Left lung (tissue), 4 donors: ENCODE measurements at regions not wholly inside any gene's neighbourhood (a gene's known extent, or its start where the extent isn't known, plus 50 kb on each side); places are given as distances from the start of the nearest gene placed in this dataset.
"Not testable (repeated sequence)": the region's sequence is repeated elsewhere in the genome, so short reads cannot be mapped to it uniquely, and the experiment has no call there.

ENCODE experiments used
- ATAC-seq: fragments of 200-7000 bp; cut with Tn5 transposase; one replicate; pipeline ENCODE4 v1.9.1; 2020; ENCODE audit warnings: moderate library complexity
- DNase-seq, 4 donors: peaks; one replicate each; pipeline ENCODE4 v3.0.0-alpha.2; 2013 to 2020
- H3K27ac ChIP-seq, 2 donors: fragments of 200-600 bp; sonication (generic) in 1 of 2; one replicate each; pipeline versions ENCODE4 v1.5.0 to v1.8.0; 2020 to 2021
- H3K27me3 ChIP-seq, 2 donors: fragments of 200-600 bp; sonication (generic) in 1 of 2; one replicate each; pipeline versions ENCODE4 v1.5.0 to v1.8.0; 2020 to 2021
- H3K36me3 ChIP-seq, 2 donors: fragments of 200-600 bp; sonication (generic) in 1 of 2; one replicate each; pipeline versions ENCODE4 v1.5.0 to v1.8.0; 2020 to 2021
- H3K4me1 ChIP-seq, 2 donors: fragments of 200-600 bp; one replicate each; pipeline ENCODE4 v1.8.0; 2021
- H3K4me3 ChIP-seq, 2 donors: fragments of 200-600 bp; sonication (generic) in 1 of 2; one replicate each; pipeline versions ENCODE4 v1.5.0 to v1.8.0; 2020 to 2021; ENCODE audit warnings: mild to moderate bottlenecking in 1 of 2
- H3K9me3 ChIP-seq, 2 donors: fragments of 200-600 bp; sonication (generic) in 1 of 2; one replicate each; pipeline versions ENCODE4 v1.5.0 to v1.8.0; 2020 to 2021
- intact Hi-C, 2 donors: fragments of 100-400 bp; cut with DNase I; formaldehyde crosslinking; loops; one replicate each; pipeline versions ENCODE4 v1.11.2 to v1.14.2; 2022
- TF ChIP-seq, protein P1 (sequence below), 2 donors: fragments of 200-600 bp; sonication (generic) in 1 of 2; IDR thresholded peaks; one replicate each; pipeline versions ENCODE4 v1.5.0 to v1.8.0; 2021; ENCODE audit warnings: antibody characterized with exemption in 2 of 2
- donor health status: DM: no; HTN: yes; CAD: no.
- donor health status: DM: no; HTN: no; CAD: no.

DNA sequence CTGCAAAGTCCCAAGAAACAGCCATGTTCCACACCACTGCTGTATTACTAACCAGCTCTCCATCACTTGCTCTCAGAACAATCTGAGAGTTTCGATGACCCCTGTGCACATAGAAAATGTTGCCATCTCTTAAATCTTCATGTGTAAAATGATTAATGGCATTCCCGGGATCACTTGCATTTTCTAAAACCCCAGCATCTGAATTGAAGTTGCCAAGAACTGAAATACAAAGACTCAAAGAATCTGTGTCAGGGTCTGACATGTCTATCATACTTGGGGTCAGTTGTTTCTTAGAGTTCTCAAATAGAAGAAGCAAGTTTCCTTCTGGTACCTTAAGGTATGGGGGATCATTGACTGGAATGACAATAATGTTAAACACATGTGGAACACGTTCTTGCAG, 115.1 kb downstream of the ESM1 start:
- Histone ChIP-seq H3K4me3 (no peak overlapping the region), H3K4me1 (peaks cover 5 to 11% of the 10 kb centered on the region in 2 donors), H3K27me3 (no peaks in the 10 kb centered on the region), H3K27ac (no peak overlapping the region), H3K9me3 (no peaks in the 10 kb centered on the region), H3K36me3 (no peaks in the 10 kb centered on the region)
- ATAC-seq (no peak), DNase-seq (no peak)
- TF ChIP-seq, protein P1, sequence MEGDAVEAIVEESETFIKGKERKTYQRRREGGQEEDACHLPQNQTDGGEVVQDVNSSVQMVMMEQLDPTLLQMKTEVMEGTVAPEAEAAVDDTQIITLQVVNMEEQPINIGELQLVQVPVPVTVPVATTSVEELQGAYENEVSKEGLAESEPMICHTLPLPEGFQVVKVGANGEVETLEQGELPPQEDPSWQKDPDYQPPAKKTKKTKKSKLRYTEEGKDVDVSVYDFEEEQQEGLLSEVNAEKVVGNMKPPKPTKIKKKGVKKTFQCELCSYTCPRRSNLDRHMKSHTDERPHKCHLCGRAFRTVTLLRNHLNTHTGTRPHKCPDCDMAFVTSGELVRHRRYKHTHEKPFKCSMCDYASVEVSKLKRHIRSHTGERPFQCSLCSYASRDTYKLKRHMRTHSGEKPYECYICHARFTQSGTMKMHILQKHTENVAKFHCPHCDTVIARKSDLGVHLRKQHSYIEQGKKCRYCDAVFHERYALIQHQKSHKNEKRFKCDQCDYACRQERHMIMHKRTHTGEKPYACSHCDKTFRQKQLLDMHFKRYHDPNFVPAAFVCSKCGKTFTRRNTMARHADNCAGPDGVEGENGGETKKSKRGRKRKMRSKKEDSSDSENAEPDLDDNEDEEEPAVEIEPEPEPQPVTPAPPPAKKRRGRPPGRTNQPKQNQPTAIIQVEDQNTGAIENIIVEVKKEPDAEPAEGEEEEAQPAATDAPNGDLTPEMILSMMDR (IDR thresholded peaks at IDR 0.05), result no peak
- intact Hi-C loops, result no loop called here

DNA sequence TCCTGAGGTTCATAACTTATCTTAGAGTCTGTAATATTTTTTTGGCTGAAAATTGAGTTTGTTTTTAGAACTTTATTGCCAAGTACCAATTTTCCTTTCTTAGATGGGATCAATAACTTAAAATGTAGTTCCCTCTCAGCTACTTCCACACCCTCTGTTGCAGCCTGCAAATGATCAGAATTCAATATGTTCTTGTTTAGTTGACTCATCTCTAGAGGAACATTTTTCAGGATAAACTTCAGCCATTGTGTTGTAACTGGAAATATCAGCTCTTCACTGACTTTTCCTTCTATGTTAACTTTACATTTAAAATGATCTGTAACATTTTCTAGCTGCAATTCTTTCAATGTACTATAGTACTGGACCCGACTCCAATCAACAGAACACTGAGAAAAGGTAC, 115.7 kb downstream of the ESM1 start:
- intact Hi-C loops, result loop anchor here in 1 of 2 donors (5.0 kb wide), 1 partner anchor 352 kb away; the partner anchor contains the start of gene SNX18
- Histone ChIP-seq H3K27me3 (no peaks in the 10 kb centered on the region), H3K4me3 (no peak overlapping the region), H3K36me3 (no peaks in the 10 kb centered on the region), H3K4me1 (peaks cover 4 to 7% of the 10 kb centered on the region in 2 donors), H3K27ac (no peak overlapping the region), H3K9me3 (no peaks in the 10 kb centered on the region)
- TF ChIP-seq, protein P1 (IDR thresholded peaks at IDR 0.05), result no peak
- no peak for DNase-seq
- no peak for ATAC-seq

DNA sequence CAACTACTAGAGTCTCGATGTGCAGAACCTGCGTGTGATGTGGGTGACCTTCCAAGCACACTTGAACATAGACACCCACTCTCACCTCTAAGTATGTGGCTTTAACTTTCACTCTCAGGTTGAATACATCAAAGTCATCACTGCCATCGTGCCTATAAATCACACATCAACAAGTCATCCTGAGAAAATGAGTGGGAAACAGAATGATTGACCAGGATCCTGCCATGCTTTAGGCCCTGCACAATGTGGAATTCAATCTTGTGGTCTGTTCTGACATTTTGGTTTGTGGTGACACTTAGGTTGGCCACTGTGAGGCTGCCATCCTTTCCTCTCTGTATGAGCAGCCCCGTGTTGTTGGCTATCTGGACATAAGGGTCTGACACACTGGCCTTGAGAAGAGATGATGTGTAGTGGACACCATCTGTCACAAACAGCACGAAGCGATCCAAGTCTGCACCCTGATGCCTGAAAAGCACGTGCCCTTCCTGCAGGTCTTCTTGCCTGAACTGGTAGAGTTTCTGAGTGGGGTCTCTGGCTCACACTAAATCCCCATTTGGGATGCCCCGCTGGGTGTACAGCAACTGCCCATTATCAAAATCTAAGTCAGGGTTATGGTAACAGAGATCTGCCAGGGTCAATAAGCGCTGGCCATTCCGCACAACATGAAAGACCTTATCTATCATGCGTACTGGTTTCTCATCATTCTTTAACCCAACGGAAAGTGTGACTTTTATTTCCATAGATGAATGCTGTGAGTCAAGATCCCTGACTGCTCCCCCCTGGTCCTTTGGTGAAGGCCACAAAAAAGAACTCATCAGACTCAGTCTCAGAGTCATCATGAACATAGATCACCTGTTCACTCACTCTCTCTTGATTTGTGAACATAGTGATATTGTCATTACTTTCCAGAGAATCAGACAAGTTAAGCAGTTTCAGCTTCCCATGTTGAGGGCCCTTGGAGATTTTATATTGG, 116.6 kb downstream of the ESM1 start:
- DNase-seq, result no peak
- Histone ChIP-seq H3K9me3 (no peaks in the 10 kb centered on the region), H3K27me3 (no peaks in the 10 kb centered on the region), H3K4me1 (peaks cover 0 to 7% of the 10 kb centered on the region in 2 donors), H3K4me3 (no peak overlapping the region), H3K27ac (no peak overlapping the region), H3K36me3 (no peaks in the 10 kb centered on the region)
- ATAC-seq, result no peak
- TF ChIP-seq, protein P1 (IDR thresholded peaks at IDR 0.05), result no peak
- intact Hi-C loops, result loop anchor here in 1 of 2 donors (5.0 kb wide), 1 partner anchor 351 kb away; the partner anchor contains the start of gene SNX18

DNA sequence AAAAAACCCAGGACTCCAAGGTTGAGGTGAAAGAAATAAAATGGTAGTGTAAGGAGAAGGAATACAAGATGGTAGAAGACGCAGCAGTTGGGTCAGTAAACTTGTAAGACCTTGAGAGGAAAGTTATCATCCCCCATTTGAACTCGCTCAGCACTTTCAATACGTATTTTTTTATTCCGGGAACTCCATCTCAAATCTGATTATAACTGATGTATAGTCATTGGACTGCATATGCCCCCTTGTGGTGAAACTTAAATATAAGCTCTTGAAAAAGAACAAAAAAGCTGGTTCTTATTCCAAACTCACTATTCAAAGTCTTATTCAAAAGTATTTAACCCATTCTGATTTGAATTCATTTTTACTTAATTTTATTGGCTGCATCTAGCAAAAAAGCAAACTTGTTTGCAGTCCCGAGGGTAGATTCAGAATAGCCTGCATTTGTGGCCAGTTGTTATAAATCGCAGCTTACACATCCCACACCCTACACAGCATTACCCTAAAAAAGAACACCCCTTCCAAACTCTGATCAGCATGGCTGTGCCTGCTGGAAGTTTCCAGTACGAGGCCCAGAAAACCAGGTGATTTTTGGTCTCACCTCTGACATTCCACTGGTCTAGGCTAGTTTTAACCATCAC, 118.0 kb downstream of the ESM1 start:
- intact Hi-C loops, result loop anchor here in 1 of 2 donors (5.0 kb wide), 1 partner anchor 350 kb away; the partner anchor contains the start of gene SNX18
- Histone ChIP-seq H3K4me3 (no peak overlapping the region), H3K9me3 (no peaks in the 10 kb centered on the region), H3K27ac (no peak overlapping the region), H3K4me1 (peaks cover 0 to 7% of the 10 kb centered on the region in 2 donors), H3K27me3 (no peaks in the 10 kb centered on the region), H3K36me3 (no peaks in the 10 kb centered on the region)
- DNase-seq (peak in 2 of 4 donors; percentile 53 to 71), ATAC-seq (peak; percentile 83)
- TF ChIP-seq, protein P1 (IDR thresholded peaks at IDR 0.05), result peak; percentile 57 to 81

DNA sequence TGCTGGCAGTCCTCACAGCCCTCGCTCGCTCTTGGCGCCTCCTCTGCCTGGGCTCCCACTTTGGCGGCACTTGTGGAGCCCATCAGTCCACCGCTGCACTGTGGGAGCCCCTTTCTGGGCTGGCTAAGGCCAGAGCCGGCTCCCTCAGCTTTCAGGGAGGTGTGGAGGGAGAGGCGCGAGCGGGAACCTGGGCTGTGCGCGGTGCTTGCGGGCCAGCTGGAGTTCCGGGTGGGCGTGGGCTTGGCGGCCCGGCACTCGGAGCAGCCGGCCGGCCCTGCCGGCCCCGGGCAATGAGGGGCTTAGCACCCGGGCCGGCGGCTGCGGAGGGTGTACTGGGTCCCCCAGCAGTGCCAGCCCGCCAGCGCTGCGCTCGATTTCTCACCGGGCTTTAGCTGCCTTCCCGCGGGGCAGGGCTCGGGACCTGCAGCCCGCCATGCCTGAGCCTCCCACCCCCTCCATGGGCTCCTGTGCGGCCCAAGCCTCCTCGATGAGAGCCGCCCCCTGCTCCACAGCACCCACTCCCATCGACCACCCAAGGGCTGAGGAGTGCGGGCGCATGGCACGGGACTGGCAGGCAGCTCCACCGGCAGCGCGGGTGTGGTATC, 120.4 kb downstream of the ESM1 start:
- not testable (repeated sequence) for H3K9me3 ChIP-seq, H3K36me3 ChIP-seq, ATAC-seq, H3K27me3 ChIP-seq, H3K27ac ChIP-seq, H3K4me3 ChIP-seq
- DNase-seq, result peak in 1 of 4 donors; percentile 63
- intact Hi-C loops, result loop anchor here in 1 of 2 donors (5.0 kb wide), 1 partner anchor 348 kb away; the partner anchor contains the start of gene SNX18
- H3K4me1 ChIP-seq, result peaks cover 0 to 12% of the 10 kb centered on the region in 2 donors
